ENCODE measurements at regions not wholly inside any gene's neighbourhood (a gene's known extent, or its start where the extent isn't known, plus 50 kb on each side); places are given as distances from the start of the nearest gene placed in this dataset.

DNA sequence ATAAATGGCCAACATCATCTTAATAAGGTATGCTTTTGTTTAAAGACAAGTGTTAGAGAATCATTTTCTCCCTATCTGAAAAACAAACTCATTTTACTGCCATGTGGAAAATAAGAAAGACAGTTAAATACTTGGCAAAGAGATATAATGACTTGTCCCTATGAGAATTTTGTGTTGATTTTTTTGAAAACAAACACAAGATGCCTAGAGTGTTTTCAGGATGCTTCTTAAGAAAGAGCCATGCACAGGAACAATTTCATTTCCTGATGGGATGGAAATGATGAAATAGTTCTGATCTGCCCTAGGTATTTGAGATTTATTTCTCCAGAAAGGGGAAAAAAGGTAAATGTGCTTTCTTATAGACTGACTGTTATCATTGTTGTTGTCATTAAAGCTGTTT is 237.5 kb upstream of the GNAI1 start:
- TF ChIP-seq, protein P1, sequence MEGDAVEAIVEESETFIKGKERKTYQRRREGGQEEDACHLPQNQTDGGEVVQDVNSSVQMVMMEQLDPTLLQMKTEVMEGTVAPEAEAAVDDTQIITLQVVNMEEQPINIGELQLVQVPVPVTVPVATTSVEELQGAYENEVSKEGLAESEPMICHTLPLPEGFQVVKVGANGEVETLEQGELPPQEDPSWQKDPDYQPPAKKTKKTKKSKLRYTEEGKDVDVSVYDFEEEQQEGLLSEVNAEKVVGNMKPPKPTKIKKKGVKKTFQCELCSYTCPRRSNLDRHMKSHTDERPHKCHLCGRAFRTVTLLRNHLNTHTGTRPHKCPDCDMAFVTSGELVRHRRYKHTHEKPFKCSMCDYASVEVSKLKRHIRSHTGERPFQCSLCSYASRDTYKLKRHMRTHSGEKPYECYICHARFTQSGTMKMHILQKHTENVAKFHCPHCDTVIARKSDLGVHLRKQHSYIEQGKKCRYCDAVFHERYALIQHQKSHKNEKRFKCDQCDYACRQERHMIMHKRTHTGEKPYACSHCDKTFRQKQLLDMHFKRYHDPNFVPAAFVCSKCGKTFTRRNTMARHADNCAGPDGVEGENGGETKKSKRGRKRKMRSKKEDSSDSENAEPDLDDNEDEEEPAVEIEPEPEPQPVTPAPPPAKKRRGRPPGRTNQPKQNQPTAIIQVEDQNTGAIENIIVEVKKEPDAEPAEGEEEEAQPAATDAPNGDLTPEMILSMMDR (conservative IDR thresholded peaks at IDR 0.05): no peak
- TF ChIP-seq ZFX (IDR thresholded peaks at IDR 0.05): no peak

Measured in C4-2B (cell line).